ENCODE measurements at regions not wholly inside any gene's neighbourhood (a gene's known extent, or its start where the extent isn't known, plus 50 kb on each side); places are given as distances from the start of the nearest gene placed in this dataset.

DNA sequence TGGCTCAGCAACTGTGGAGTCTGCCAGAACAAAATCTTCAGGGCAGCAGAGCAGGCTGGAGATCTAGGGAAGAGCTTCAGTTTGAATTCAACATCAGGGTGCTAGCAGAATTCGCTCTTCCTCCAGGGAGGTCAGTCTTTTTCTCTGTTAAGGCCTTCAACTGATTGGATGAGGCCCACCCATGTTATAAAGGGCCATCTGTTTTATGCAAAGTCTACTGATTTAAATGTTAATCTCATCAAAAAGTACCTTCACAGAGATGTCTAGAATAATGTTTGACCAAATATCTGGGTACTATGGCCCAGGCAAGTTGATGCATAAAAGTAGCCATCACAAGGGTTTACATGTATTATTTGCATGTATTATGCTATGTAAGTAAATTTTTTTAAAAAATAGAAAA lies 378.4 kb downstream of the BTG1 start:
- TF ChIP-seq POLR2AphosphoS5 (IDR thresholded peaks at IDR 0.05) (no peak), POLR2A (IDR thresholded peaks at IDR 0.05) (no peak), EP300 (IDR thresholded peaks at IDR 0.05; ENCODE audit: low read depth) (no peak)
- TF ChIP-seq, protein P1, sequence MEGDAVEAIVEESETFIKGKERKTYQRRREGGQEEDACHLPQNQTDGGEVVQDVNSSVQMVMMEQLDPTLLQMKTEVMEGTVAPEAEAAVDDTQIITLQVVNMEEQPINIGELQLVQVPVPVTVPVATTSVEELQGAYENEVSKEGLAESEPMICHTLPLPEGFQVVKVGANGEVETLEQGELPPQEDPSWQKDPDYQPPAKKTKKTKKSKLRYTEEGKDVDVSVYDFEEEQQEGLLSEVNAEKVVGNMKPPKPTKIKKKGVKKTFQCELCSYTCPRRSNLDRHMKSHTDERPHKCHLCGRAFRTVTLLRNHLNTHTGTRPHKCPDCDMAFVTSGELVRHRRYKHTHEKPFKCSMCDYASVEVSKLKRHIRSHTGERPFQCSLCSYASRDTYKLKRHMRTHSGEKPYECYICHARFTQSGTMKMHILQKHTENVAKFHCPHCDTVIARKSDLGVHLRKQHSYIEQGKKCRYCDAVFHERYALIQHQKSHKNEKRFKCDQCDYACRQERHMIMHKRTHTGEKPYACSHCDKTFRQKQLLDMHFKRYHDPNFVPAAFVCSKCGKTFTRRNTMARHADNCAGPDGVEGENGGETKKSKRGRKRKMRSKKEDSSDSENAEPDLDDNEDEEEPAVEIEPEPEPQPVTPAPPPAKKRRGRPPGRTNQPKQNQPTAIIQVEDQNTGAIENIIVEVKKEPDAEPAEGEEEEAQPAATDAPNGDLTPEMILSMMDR (IDR thresholded peaks at IDR 0.05): no peak
